Body of pancreas (tissue), 4 donors: ENCODE measurements at regions not wholly inside any gene's neighbourhood (a gene's known extent, or its start where the extent isn't known, plus 50 kb on each side); places are given as distances from the start of the nearest gene placed in this dataset.

Experiments
- CTCF ChIP-seq, 7 experiments: fragments of 450-650 bp in 4 of 7; fragments of 200-600 bp in 3 of 7; sonication (generic) in 3 of 7; IDR thresholded peaks; one replicate each; pipeline ENCODE4 v1.5.1; 2016 to 2019; ENCODE audit warnings: antibody characterized with exemption in 7 of 7
- POLR2A ChIP-seq, 3 donors: fragments of 450-650 bp; IDR thresholded peaks; one replicate each; pipeline ENCODE4 v1.6.1; 2016; ENCODE audit warnings: antibody characterized with exemption in 3 of 3, mild to moderate bottlenecking in 2 of 3

GRCh38 chr3:5285439-5285838, 97.9 kb downstream of the EDEM1 start:
- TF ChIP-seq CTCF (IDR thresholded peaks at IDR 0.05) (no peak), POLR2A (IDR thresholded peaks at IDR 0.05) (no peak)
